Kidney (tissue), 13 donors: ENCODE measurements at regions not wholly inside any gene's neighbourhood (a gene's known extent, or its start where the extent isn't known, plus 50 kb on each side); places are given as distances from the start of the nearest gene placed in this dataset.

ENCODE experiments used
- DNase-seq, 5 donors: peaks; one replicate each; pipeline ENCODE4 v3.0.0-alpha.2; 2013 to 2020
- FAIRE-seq: peaks from 2 replicates; lab custom pipeline; 2012; peaks lifted over from hg19 to GRCh38; lab: Jason Lieb, UNC
- H3K27ac ChIP-seq, 2 donors: one replicate each; pipeline ENCODE4 v1.7.0; 2013; ENCODE audit warnings: low read depth in 2 of 2, low read length in 2 of 2, inconsistent platforms in 1 of 2
- H3K27me3 ChIP-seq: one replicate; pipeline ENCODE4 v1.7.1; 2013; ENCODE audit warnings: low read length, inconsistent platforms; ENCODE audit not compliant: control insufficient read depth, insufficient read depth
- H3K36me3 ChIP-seq, 3 donors: one replicate each; pipeline versions ENCODE4 v1.7.0 to v1.7.1; 2013; ENCODE audit warnings: low read length in 3 of 3, control low read depth in 1 of 3, inconsistent platforms in 1 of 3; ENCODE audit not compliant: insufficient read depth in 3 of 3, control insufficient read depth in 2 of 3
- H3K4me1 ChIP-seq, 3 donors: one replicate each; pipeline versions ENCODE4 v1.7.0 to v1.7.1; 2013; ENCODE audit warnings: low read length in 3 of 3, inconsistent platforms in 1 of 3, low read depth in 1 of 3; ENCODE audit not compliant: control insufficient read depth in 2 of 3, insufficient read depth in 2 of 3
- H3K4me3 ChIP-seq, 3 donors: one replicate each; pipeline versions ENCODE4 v1.7.0 to v1.8.1; 2013; ENCODE audit warnings: low read length in 3 of 3, control low read depth in 1 of 3, inconsistent platforms in 1 of 3
- H3K9ac ChIP-seq, 3 donors: one replicate each; pipeline versions ENCODE4 v1.7.0 to v1.7.1; 2013; ENCODE audit warnings: low read length in 3 of 3, control low read depth in 1 of 3, inconsistent platforms in 1 of 3
- H3K9me3 ChIP-seq, 3 donors: one replicate each; pipeline versions ENCODE4 v1.7.0 to v1.7.1; 2013; ENCODE audit warnings: low read length in 3 of 3, control low read depth in 1 of 3, inconsistent platforms in 1 of 3; ENCODE audit not compliant: control insufficient read depth in 2 of 3, insufficient read depth in 1 of 3
- intact Hi-C: fragments of 100-400 bp; cut with DNase I; formaldehyde crosslinking; loops from one replicate; pipeline ENCODE4 v1.11.1; 2022
- TF ChIP-seq, protein P1 (sequence below): IDR thresholded peaks from 3 replicates; pipeline ENCODE4 v1.5.1; 2012; ENCODE audit warnings: mild to moderate bottlenecking, moderate library complexity, borderline replicate concordance; ENCODE audit not compliant: insufficient read depth; ENCODE audit errors: extremely low read depth
- donor health status: control.
- donor health status: control.
- donor health status: control.
- donor health status: control.
- donor health status: control.
- donor health status: DM: yes; HTN: yes; CAD: no.
- donor health status: Normal renal cell carcinoma (clear cell type).

DNA sequence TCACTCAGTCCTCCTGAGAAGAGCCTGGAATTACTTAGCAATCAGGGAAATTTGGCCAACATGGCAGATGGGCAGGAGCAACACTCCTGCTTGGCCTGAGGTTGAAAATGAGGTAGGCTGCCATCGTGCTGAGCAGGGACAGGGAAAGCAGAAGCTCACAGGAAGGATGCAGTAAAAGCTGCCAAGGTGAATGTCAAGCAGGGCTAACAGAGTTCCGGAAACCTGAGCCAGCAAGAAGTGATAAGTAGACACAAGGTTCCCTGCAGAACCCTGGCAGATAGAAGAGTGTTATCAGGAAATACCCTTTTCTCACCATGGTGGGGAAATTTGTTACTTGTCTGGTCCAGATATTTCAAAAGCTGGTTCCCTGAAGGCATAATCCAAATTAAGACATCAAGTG, 454.3 kb upstream of the MEX3C start:
- no peaks in the 10 kb centered on the region for H3K4me1 ChIP-seq
- no peak for FAIRE-seq
- no peaks in the 10 kb centered on the region for H3K36me3 ChIP-seq
- intact Hi-C loops = no loop called here
- H3K4me3 ChIP-seq = no peak overlapping the region
- no peak overlapping the region for H3K27ac ChIP-seq
- H3K9ac ChIP-seq = no peak overlapping the region
- TF ChIP-seq, protein P1, sequence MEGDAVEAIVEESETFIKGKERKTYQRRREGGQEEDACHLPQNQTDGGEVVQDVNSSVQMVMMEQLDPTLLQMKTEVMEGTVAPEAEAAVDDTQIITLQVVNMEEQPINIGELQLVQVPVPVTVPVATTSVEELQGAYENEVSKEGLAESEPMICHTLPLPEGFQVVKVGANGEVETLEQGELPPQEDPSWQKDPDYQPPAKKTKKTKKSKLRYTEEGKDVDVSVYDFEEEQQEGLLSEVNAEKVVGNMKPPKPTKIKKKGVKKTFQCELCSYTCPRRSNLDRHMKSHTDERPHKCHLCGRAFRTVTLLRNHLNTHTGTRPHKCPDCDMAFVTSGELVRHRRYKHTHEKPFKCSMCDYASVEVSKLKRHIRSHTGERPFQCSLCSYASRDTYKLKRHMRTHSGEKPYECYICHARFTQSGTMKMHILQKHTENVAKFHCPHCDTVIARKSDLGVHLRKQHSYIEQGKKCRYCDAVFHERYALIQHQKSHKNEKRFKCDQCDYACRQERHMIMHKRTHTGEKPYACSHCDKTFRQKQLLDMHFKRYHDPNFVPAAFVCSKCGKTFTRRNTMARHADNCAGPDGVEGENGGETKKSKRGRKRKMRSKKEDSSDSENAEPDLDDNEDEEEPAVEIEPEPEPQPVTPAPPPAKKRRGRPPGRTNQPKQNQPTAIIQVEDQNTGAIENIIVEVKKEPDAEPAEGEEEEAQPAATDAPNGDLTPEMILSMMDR = no peak
- no peaks in the 10 kb centered on the region for H3K9me3 ChIP-seq
- no peak for DNase-seq
- no peaks in the 10 kb centered on the region for H3K27me3 ChIP-seq

DNA sequence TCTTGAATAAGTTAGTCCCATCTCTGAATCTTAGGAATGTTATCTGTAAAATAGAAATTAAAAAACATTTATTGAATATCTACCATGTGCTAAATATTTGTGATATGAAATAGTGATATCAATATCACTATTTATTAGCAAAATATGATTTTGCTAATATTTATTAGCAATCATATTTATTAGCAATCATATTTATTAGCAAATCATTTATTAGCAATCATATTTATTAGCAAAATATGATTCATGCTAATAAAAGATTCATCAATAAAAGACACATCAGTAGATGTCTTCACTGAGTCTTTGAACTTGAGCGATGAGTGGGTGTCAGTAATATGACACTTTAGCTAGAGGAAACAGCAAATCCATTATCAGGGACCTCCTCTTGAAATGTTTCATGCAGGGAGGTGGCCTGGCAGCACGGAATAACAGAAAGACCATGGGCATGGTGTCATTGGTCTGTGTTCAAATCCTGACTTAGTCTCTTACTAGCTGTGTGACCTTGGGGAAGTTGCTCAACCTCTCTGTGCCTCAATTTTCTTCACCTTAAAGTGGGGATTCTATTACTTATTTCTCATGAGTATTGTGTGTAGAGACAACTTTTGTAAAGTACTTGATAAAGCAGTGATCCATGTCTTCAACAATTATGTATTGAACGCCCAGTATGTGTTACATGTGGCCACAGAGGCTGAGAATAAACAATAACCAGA, 456.2 kb upstream of the MEX3C start:
- TF ChIP-seq, protein P1 = no peak
- no peak for FAIRE-seq

DNA sequence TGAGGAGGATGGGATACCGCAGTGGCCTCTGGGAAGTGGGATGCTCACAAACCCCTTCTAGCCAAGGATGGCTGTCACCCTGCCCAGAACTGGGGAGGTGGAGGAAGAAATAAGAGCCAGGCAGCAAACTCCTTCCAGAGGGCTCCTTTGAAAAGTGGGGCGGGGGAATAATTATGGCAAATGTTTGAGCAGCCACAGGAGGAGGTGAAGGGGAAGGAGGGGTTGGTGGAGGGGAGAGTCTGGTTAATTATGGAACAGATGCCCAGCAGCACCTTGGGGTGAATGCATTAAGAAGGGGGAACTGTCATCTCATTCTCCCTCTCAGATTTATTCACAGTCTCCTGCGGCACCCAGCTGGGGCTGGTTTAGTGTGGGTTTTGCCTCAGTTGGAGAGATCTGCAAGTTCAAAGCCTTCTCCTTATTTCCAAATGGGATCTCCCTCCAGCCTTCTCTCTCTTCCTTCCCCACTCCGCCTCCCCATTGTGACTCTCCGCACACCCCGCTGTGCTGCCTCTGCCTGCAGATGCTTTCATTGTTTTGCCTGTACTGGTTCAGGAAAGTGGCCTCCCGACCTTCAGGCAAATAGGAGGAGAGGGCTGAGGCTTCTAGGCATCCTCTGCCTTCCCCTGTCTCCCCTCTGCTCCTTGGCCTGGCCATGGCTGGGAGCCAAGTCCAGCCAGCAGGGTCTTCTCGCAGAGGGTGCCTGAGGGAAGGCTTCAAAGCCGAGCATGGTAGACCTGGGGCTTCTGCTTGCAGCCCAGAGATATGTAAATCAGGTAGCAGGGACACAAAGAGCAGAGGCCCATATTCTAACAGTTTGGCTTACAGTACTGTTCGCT, 457.2 kb upstream of the MEX3C start:
- no peaks in the 10 kb centered on the region for H3K4me1 ChIP-seq
- DNase-seq = peak in 1 of 5 donors; percentile 5
- H3K27ac ChIP-seq = no peak overlapping the region
- TF ChIP-seq, protein P1 = no peak
- no peaks in the 10 kb centered on the region for H3K27me3 ChIP-seq
- no peaks in the 10 kb centered on the region for H3K36me3 ChIP-seq
- no peak overlapping the region for H3K9ac ChIP-seq
- FAIRE-seq = no peak
- H3K4me3 ChIP-seq = no peak overlapping the region
- no peaks in the 10 kb centered on the region for H3K9me3 ChIP-seq
- intact Hi-C loops = no loop called here

More for the DNA sequence above, 456.2 kb upstream of the MEX3C start:
- intact Hi-C loops = no loop called here
- no peaks in the 10 kb centered on the region for H3K9me3 ChIP-seq
- no peak overlapping the region for H3K9ac ChIP-seq
- DNase-seq = no peak
- H3K4me1 ChIP-seq = no peaks in the 10 kb centered on the region
- H3K27me3 ChIP-seq = no peaks in the 10 kb centered on the region
- H3K36me3 ChIP-seq = no peaks in the 10 kb centered on the region
- no peak overlapping the region for H3K4me3 ChIP-seq
- no peak overlapping the region for H3K27ac ChIP-seq
